PFSK-1 (cell line): ENCODE measurements at regions not wholly inside any gene's neighbourhood (a gene's known extent, or its start where the extent isn't known, plus 50 kb on each side); places are given as distances from the start of the nearest gene placed in this dataset.

ENCODE experiments used
- POLR2AphosphoS5 ChIP-seq: IDR thresholded peaks from 2 replicates; pipeline ENCODE4 v1.6.1; 2012; ENCODE audit warnings: low read depth, mild to moderate bottlenecking, control low read depth, low read length, moderate library complexity
- TAF1 ChIP-seq: IDR thresholded peaks from 2 replicates; pipeline ENCODE4 v1.6.1; 2012; ENCODE audit warnings: low read length, control low read depth, borderline replicate concordance; ENCODE audit not compliant: insufficient read depth
- TF ChIP-seq, protein P1 (sequence below), 2 experiments: IDR thresholded peaks; 2 replicates each; pipeline versions ENCODE4 v1.6.1 to v1.8.0; 2011 to 2012; ENCODE audit warnings: low read depth in 2 of 2, low read length in 2 of 2, control low read depth in 1 of 2, inconsistent platforms in 1 of 2, mild to moderate bottlenecking in 1 of 2, moderate library complexity in 1 of 2; ENCODE audit not compliant: insufficient read depth in 1 of 2

- TF ChIP-seq, protein P1, sequence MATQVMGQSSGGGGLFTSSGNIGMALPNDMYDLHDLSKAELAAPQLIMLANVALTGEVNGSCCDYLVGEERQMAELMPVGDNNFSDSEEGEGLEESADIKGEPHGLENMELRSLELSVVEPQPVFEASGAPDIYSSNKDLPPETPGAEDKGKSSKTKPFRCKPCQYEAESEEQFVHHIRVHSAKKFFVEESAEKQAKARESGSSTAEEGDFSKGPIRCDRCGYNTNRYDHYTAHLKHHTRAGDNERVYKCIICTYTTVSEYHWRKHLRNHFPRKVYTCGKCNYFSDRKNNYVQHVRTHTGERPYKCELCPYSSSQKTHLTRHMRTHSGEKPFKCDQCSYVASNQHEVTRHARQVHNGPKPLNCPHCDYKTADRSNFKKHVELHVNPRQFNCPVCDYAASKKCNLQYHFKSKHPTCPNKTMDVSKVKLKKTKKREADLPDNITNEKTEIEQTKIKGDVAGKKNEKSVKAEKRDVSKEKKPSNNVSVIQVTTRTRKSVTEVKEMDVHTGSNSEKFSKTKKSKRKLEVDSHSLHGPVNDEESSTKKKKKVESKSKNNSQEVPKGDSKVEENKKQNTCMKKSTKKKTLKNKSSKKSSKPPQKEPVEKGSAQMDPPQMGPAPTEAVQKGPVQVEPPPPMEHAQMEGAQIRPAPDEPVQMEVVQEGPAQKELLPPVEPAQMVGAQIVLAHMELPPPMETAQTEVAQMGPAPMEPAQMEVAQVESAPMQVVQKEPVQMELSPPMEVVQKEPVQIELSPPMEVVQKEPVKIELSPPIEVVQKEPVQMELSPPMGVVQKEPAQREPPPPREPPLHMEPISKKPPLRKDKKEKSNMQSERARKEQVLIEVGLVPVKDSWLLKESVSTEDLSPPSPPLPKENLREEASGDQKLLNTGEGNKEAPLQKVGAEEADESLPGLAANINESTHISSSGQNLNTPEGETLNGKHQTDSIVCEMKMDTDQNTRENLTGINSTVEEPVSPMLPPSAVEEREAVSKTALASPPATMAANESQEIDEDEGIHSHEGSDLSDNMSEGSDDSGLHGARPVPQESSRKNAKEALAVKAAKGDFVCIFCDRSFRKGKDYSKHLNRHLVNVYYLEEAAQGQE (IDR thresholded peaks at IDR 0.05; ENCODE audit: insufficient read depth in 1 of 2, low read depth in 2 of 2, low read length in 2 of 2), result no peak
- TF ChIP-seq POLR2AphosphoS5, result no peak
- TF ChIP-seq TAF1, result no peak
Observed at GRCh38 chr14:98966475-98967162, 305.4 kb downstream of the BCL11B start.
